Activated CD4-positive, alpha-beta T cell treated with anti-CD3 and anti-CD28 coated beads, Interleukin-2, amount 10 ng/mL, durations not matched to agents 24 days and 14 days (primary cell): ENCODE measurements at regions not wholly inside any gene's neighbourhood (a gene's known extent, or its start where the extent isn't known, plus 50 kb on each side); places are given as distances from the start of the nearest gene placed in this dataset.

Experiments
- DNase-seq: peaks from one replicate; pipeline ENCODE4 v3.0.0; 2022
- H3K27ac Mint-ChIP-seq: one replicate; pipeline ENCODE4 v1.8.0; 2022; ENCODE audit warnings: mild to moderate bottlenecking, mixed read lengths
- H3K27me3 Mint-ChIP-seq: one replicate; pipeline ENCODE4 v1.8.0; 2022; ENCODE audit warnings: mixed read lengths
- H3K36me3 Mint-ChIP-seq: one replicate; pipeline ENCODE4 v1.8.0; 2022; ENCODE audit warnings: low read depth, mild to moderate bottlenecking, mixed read lengths
- H3K4me1 Mint-ChIP-seq: one replicate; pipeline ENCODE4 v1.8.0; 2021; ENCODE audit warnings: mixed read lengths
- H3K4me3 Mint-ChIP-seq: one replicate; pipeline ENCODE4 v1.8.0; 2022; ENCODE audit warnings: mild to moderate bottlenecking, moderate library complexity, mixed read lengths
- H3K9me3 Mint-ChIP-seq: one replicate; pipeline ENCODE4 v1.8.0; 2021; ENCODE audit warnings: mixed read lengths
- intact Hi-C: fragments of 100-400 bp; cut with micrococcal nuclease; formaldehyde crosslinking; loops from one replicate; pipeline ENCODE4 v1.15.1; 2023

DNA sequence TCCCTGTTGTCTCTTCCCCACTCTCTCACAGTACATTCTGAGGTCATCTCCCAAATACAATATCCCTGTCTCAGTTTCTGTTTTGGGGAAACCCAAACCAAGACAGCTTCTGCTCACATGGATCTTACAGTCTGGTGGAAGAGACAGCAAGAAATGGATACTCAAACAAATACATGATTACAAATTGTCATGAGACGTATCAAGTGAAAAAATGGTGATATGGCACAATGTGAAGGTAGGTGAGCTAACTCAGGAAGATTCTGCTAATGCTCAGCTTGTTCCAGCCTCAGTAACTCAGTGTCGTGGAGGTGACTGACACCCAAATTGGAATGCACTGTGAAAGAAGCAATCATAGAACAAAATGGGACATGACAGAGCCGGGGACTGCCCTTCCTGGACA, 68.3 kb downstream of the CHST1 start:
- DNase-seq: no peak
- intact Hi-C loops: no loop called here
- no peaks in the 10 kb centered on the region for H3K36me3 Mint-ChIP-seq
- no peaks in the 10 kb centered on the region for H3K9me3 Mint-ChIP-seq
- no peak overlapping the region for H3K27ac Mint-ChIP-seq
- H3K4me1 Mint-ChIP-seq: no peaks in the 10 kb centered on the region
- no peak overlapping the region for H3K4me3 Mint-ChIP-seq
- H3K27me3 Mint-ChIP-seq: no peaks in the 10 kb centered on the region

- no peaks in the 10 kb centered on the region for H3K4me1 Mint-ChIP-seq
- no peak for DNase-seq
- no peak overlapping the region for H3K4me3 Mint-ChIP-seq
- no peaks in the 10 kb centered on the region for H3K27me3 Mint-ChIP-seq
- no peaks in the 10 kb centered on the region for H3K9me3 Mint-ChIP-seq
- intact Hi-C loops: no loop called here
- no peak overlapping the region for H3K27ac Mint-ChIP-seq
- H3K36me3 Mint-ChIP-seq: no peaks in the 10 kb centered on the region
These were observed 68.9 kb downstream of the CHST1 start for GRCh38 chr11:45596571-45596970.

- no peak overlapping the region for H3K27ac Mint-ChIP-seq
- H3K36me3 Mint-ChIP-seq: no peaks in the 10 kb centered on the region
- intact Hi-C loops: no loop called here
- no peaks in the 10 kb centered on the region for H3K27me3 Mint-ChIP-seq
- no peaks in the 10 kb centered on the region for H3K9me3 Mint-ChIP-seq
- no peak for DNase-seq
- H3K4me1 Mint-ChIP-seq: no peaks in the 10 kb centered on the region
- no peak overlapping the region for H3K4me3 Mint-ChIP-seq
These were observed 71.4 kb downstream of the CHST1 start for GRCh38 chr11:45593992-45594391.

- Mint-ChIP-seq H3K27ac (no peak overlapping the region), H3K36me3 (no peaks in the 10 kb centered on the region), H3K4me3 (no peak overlapping the region), H3K9me3 (no peaks in the 10 kb centered on the region), H3K4me1 (no peaks in the 10 kb centered on the region), H3K27me3 (peaks cover 2% of the 10 kb centered on the region)
- no peak for DNase-seq
- intact Hi-C loops: no loop called here
These were observed 72.8 kb downstream of the CHST1 start for GRCh38 chr11:45592636-45593035.

GRCh38 chr11:45590743-45591142, 74.7 kb downstream of the CHST1 start:
- Mint-ChIP-seq H3K27ac (no peak overlapping the region), H3K27me3 (peaks cover 5% of the 10 kb centered on the region), H3K4me1 (no peaks in the 10 kb centered on the region), H3K4me3 (no peak overlapping the region), H3K36me3 (no peaks in the 10 kb centered on the region), H3K9me3 (no peaks in the 10 kb centered on the region)
- intact Hi-C loops: no loop called here
- no peak for DNase-seq

DNA sequence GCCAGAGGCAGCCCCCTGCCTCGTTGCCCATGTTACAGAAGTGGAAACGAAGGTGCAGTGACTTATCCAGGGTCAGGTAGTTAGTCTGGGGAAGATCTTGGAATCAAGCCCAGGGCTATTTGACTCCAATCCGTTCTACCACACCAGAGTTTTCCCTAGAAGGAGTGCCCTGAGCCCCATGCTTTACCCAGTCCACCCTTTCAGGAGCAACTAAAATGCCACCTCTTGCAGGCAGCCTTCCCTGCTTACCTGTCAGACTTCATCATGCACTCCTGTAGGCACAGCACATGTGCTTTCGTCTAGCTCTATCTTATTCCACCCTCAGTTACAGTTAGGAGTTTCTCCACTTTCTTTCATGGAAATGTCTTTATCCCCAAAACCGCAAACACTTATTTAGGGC, 80.2 kb downstream of the CHST1 start:
- Mint-ChIP-seq H3K27me3 (peaks cover 7% of the 10 kb centered on the region), H3K4me3 (no peak overlapping the region), H3K9me3 (no peaks in the 10 kb centered on the region), H3K27ac (no peak overlapping the region), H3K4me1 (no peaks in the 10 kb centered on the region), H3K36me3 (no peaks in the 10 kb centered on the region)
- intact Hi-C loops: no loop called here
- DNase-seq: no peak

DNA sequence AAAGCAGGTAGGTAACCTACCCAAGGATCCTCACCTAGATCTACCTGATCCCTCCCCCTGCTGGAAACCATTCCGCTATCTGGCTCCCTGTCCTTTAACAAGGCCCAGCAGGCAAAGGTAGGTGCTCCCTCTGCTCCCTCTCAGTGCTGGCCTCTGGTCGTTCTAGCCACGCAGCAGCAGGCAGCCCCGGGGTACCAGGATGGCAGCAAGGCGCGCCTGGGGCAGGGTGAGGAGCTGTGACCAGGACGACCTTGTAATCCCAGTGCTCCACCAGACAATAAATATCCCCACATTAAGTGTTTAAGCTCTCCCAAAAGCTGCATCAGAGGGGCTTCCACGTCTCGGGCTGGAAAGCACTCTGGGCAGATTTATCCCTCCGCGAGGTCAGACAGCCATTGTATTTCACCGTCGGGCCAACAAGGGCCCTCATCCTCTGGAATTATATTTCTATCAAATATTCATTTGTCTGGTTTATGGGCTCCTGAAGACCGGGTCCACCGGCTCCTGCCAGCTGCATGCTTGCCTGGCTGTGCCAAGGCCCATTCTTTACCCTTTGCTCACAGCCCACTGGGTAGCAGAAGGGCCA, 81.3 kb downstream of the CHST1 start:
- Mint-ChIP-seq H3K36me3 (no peaks in the 10 kb centered on the region), H3K27me3 (peaks cover 7% of the 10 kb centered on the region), H3K4me3 (no peak overlapping the region), H3K4me1 (no peaks in the 10 kb centered on the region), H3K27ac (no peak overlapping the region), H3K9me3 (no peaks in the 10 kb centered on the region)
- DNase-seq: no peak
- intact Hi-C loops: no loop called here

- H3K36me3 Mint-ChIP-seq: no peaks in the 10 kb centered on the region
- no peak overlapping the region for H3K4me3 Mint-ChIP-seq
- H3K9me3 Mint-ChIP-seq: no peaks in the 10 kb centered on the region
- intact Hi-C loops: no loop called here
- no peaks in the 10 kb centered on the region for H3K4me1 Mint-ChIP-seq
- no peak for DNase-seq
- H3K27ac Mint-ChIP-seq: no peak overlapping the region
- peaks cover 3% of the 10 kb centered on the region for H3K27me3 Mint-ChIP-seq
These were observed 85.0 kb downstream of the CHST1 start for GRCh38 chr11:45580399-45580798.

- no peak for DNase-seq
- Mint-ChIP-seq H3K27me3 (peaks cover 3% of the 10 kb centered on the region), H3K4me3 (no peak overlapping the region), H3K36me3 (no peaks in the 10 kb centered on the region), H3K27ac (no peak overlapping the region), H3K9me3 (no peaks in the 10 kb centered on the region), H3K4me1 (no peaks in the 10 kb centered on the region)
- intact Hi-C loops: no loop called here
These were observed 87.1 kb downstream of the CHST1 start for GRCh38 chr11:45578316-45578715.

DNA sequence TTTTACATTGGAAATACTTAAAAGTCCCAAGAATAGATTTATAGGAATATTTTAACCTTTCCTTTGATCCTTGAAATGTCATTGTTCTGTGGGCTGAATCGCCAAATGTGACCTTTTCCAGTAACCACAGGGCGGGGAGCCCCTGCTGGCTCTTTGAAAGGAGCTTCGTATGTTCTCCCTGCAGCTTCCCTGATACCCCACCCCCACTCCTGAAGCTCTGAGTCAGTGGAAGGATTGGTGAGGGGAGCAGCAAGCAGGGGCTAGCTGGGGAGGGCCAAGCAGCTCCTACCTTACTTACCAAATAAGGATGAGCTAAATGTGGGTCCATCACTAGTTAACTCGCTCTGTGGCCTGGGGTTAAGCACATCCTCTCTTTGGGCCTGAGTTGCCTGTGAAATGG, 87.7 kb downstream of the CHST1 start:
- Mint-ChIP-seq H3K36me3 (no peaks in the 10 kb centered on the region), H3K9me3 (no peaks in the 10 kb centered on the region), H3K27me3 (peaks cover 3% of the 10 kb centered on the region), H3K4me3 (no peak overlapping the region), H3K4me1 (no peaks in the 10 kb centered on the region), H3K27ac (no peak overlapping the region)
- DNase-seq: no peak
- intact Hi-C loops: no loop called here

DNA sequence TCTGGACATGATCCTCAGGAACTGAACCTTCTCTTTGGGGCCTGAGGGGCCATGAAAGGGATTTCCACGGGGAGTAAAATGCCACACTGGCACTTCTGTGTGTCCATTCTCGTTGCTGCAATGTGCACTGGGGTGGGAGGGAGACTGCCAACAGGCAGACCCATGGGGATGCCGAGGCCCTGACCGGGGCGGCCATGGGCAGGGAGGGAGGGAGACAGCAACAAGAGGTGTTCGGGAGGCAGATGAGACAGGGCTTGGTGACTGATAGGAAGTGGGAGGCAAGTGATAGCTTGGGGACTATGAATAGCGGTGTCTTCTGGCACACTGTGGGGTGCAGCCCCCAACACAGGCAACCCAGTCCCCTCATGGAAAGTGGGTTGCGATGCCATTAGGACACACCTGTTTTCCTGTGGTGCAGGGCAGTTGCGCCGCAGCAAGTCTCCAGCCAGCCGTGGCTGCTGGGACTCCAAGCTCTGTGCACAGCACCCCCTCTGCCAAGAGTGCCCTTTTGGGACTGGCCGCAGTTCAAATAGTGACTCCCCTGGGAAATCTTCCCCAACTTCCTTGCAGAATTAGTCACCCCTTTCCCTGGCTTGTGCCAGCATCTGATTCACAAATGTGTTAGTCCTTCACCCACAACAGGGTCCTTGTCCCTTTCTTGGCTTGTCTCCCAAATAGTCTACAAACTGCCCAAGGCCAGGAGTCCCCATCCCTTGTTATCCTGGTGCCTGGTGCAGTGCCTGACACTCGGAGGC, 88.8 kb downstream of the CHST1 start:
- intact Hi-C loops: no loop called here
- H3K9me3 Mint-ChIP-seq: no peaks in the 10 kb centered on the region
- no peaks in the 10 kb centered on the region for H3K36me3 Mint-ChIP-seq
- no peak overlapping the region for H3K27ac Mint-ChIP-seq
- DNase-seq: no peak
- no peak overlapping the region for H3K4me3 Mint-ChIP-seq
- H3K4me1 Mint-ChIP-seq: no peaks in the 10 kb centered on the region
- peaks cover 5% of the 10 kb centered on the region for H3K27me3 Mint-ChIP-seq

GRCh38 chr11:45573728-45574127, 91.7 kb downstream of the CHST1 start:
- no peak overlapping the region for H3K4me3 Mint-ChIP-seq
- H3K9me3 Mint-ChIP-seq: no peaks in the 10 kb centered on the region
- H3K27ac Mint-ChIP-seq: no peak overlapping the region
- no peak for DNase-seq
- intact Hi-C loops: no loop called here
- no peaks in the 10 kb centered on the region for H3K36me3 Mint-ChIP-seq
- no peaks in the 10 kb centered on the region for H3K4me1 Mint-ChIP-seq
- peaks cover 3% of the 10 kb centered on the region for H3K27me3 Mint-ChIP-seq

DNA sequence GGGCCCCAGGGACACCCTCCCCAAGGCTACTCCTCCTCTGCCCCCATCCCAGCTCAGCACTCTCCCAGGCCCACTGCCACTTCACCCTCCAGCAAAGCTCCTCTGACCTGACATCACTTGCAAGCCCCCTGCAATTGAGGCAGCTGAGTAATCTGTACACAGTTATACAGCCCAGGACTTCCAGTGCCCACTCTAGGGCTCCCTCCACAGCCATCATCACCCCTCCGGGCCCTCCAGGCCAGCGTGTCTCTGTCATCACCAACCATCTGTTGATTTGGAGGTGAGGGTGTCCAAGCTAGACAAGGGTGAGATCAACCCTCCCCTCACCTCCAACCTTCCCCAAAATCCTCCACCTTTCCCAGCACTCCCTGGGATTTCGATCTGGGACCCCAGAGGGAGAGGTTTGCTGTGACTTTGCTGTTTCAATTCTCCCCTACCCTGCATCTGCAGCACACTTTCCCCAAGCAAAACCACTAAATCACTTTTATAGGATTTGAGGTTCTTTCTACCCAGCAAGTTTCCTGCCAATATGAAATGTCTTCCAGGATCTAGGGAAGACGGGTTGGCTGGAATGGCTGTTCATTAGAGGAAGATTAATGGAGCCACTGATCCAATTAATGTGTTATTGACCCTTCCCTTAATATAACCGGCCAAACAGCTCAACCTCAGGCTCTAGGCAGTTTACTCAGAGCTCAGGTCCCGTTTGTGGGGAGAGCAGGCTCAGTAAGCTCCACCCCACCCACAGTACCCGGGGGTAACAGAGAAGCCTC, 92.9 kb downstream of the CHST1 start:
- Mint-ChIP-seq H3K9me3 (no peaks in the 10 kb centered on the region), H3K4me1 (no peaks in the 10 kb centered on the region), H3K36me3 (no peaks in the 10 kb centered on the region), H3K27me3 (peaks cover 3% of the 10 kb centered on the region), H3K4me3 (no peak overlapping the region), H3K27ac (no peak overlapping the region)
- intact Hi-C loops: no loop called here
- no peak for DNase-seq

DNA sequence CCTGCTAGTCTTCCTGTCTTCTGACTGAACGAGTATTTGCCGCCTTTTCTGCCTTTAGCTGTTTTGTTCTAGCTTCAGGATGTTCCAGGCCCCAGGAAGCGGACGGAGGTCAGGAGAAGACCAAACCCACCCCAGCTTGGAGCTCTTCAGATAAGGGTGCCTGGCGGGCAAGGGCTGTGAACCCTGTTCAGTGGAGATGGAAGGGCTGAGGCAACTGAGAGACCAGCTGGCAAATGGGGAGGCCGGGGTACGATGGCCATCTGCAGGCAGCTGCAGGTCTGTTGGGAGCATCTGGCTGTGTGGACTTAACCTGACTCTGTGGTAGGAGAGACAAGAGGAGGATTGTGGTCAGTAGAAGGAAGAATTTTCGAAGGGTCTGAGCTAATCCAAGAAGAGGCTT, 95.6 kb downstream of the CHST1 start:
- Mint-ChIP-seq H3K36me3 (no peaks in the 10 kb centered on the region), H3K27me3 (peaks cover 3% of the 10 kb centered on the region), H3K4me1 (no peaks in the 10 kb centered on the region), H3K27ac (no peak overlapping the region), H3K4me3 (no peak overlapping the region), H3K9me3 (no peaks in the 10 kb centered on the region)
- intact Hi-C loops: no loop called here
- DNase-seq: no peak
